Left ventricle myocardium superior (tissue), 1 donor: ENCODE measurements at regions not wholly inside any gene's neighbourhood (a gene's known extent, or its start where the extent isn't known, plus 50 kb on each side); places are given as distances from the start of the nearest gene placed in this dataset.
A peak's percentile ranks its signal among the peaks of the same experiment; 100 is the strongest.
"Not testable (repeated sequence)": the region's sequence is repeated elsewhere in the genome, so short reads cannot be mapped to it uniquely, and the experiment has no call there.

Source experiments
- ATAC-seq: fragments of 200-7000 bp; cut with Tn5 transposase; one replicate; pipeline ENCODE4 v1.9.1; 2020; ENCODE audit warnings: mild to moderate bottlenecking, moderate library complexity
- DNase-seq: peaks from one replicate; pipeline ENCODE4 v3.0.0-alpha.2; 2020
- intact Hi-C: fragments of 100-400 bp; cut with micrococcal nuclease; formaldehyde crosslinking; loops from one replicate; pipeline ENCODE4 v1.11.0; 2022
- donor health status: DM: no; HTN: yes; CAD: no; lungs with severe emphysema.

DNA sequence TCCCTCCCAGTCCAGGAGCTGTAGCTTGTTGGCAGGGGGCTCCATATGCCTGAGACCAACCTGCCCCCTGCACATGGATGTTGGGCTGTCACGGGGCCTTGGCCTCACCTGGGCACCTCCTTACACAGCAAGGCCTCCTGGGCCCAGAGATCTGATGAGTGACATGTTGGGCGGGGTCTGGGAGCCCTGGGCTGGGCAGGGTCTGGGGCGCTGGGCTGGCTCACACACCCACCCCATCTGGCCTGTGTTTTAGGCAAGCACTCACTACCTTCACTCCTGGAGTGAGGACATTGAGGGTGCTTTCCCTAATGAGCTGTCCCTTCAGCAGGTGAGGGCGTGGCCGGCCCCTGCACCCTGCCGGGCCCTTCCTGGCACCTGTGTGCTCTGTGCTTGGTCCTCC, 200.8 kb downstream of the LIPI start:
- intact Hi-C loops, ATAC-seq, DNase-seq: not testable (repeated sequence)

DNA sequence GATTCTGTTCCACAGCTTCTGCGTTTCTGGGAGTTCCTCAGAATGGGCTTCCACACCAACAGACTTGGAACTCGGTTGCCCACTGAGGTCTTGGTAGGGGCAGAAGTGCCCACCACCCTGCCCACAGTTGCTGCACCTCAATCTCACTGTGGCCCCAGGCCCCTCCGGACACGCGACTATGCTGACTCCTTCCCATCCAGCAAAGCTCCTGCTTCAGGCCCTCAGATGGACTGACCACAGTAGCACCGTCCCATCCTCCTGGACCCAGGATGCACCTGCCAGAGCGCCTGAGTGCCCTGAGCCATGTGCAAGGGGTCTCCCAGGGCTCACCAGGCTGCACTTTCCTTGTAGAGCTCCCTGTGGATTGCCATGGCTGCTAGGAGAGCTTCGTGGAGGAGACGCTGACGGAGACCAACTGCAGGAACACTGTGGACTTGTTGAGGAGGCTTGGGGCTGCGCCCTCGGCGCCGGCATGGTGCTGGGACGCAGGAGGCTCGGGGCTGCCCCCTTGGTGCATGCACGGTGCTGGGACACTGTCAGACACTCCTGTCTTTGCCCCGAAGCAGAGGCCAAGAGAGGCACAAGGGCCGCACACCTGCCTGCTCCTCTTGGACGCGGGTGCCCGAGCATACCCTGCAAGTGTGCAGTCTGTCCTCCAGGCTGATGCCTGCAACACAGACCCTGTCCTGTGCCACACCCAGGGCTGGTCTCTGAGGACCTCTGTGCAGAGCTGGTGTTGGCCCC, 201.3 kb downstream of the LIPI start:
- DNase-seq, ATAC-seq, intact Hi-C loops: not testable (repeated sequence)

DNA sequence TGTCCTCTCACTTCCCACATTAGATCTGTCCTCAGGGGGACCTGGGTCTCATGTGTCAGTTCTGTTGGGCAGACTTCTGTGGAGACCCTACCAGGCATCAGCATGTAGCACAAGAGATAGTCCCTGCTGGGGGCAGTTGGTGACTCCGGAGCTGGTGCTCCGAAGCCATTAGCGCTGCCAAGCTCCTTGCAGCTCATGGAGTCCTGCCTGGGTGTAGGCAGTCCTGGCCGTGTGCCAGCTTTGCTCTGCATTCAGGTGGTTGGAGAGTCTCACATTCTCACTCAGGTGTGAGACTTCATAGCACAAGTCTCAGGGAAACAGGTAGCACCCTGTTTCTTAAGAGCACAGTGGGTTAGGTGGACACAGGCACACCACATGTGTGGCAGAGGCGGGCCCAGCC, 202.3 kb downstream of the LIPI start:
- intact Hi-C loops, DNase-seq, ATAC-seq: not testable (repeated sequence)

DNA sequence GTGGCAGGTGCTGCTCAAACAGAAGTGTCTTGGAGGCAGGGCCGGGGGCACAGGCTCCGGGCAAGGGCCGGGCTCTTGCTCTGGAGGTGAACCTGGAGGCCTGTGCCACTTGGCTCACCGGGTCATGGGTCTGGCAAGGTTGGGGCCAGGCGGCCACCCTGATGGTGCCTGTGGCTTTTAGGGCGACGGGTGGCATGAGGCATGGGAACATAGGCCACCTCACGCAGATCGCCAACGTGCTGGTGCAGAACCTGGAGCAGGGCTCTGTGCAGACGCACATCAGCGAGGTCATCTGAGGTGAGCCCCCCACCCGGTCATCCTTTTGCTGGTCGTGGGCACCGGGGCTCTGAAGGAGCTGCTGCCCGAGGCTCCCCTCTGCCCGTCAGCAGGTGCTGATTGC, 202.7 kb downstream of the LIPI start:
- DNase-seq, intact Hi-C loops, ATAC-seq: not testable (repeated sequence)

DNA sequence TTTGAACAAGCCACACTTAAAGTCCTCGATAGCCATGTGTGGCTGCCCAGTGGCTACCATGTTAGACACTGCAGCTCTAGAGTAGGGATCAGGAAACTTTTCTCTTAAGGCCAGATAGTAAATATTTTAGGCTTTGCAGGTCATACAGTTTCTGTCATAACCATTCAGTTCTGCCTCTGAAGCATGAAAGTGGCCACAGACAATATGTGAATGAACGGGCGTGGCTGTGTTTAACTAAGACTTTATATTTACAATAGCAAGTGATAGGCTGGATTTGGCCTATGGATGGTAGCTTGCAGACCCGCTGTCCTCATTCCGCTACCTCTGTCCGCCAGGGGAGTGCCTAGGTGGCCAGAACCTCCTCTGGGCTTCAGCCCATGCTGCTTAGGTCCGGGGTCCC, 204.6 kb downstream of the LIPI start:
- intact Hi-C loops, DNase-seq: not testable (repeated sequence)

DNA sequence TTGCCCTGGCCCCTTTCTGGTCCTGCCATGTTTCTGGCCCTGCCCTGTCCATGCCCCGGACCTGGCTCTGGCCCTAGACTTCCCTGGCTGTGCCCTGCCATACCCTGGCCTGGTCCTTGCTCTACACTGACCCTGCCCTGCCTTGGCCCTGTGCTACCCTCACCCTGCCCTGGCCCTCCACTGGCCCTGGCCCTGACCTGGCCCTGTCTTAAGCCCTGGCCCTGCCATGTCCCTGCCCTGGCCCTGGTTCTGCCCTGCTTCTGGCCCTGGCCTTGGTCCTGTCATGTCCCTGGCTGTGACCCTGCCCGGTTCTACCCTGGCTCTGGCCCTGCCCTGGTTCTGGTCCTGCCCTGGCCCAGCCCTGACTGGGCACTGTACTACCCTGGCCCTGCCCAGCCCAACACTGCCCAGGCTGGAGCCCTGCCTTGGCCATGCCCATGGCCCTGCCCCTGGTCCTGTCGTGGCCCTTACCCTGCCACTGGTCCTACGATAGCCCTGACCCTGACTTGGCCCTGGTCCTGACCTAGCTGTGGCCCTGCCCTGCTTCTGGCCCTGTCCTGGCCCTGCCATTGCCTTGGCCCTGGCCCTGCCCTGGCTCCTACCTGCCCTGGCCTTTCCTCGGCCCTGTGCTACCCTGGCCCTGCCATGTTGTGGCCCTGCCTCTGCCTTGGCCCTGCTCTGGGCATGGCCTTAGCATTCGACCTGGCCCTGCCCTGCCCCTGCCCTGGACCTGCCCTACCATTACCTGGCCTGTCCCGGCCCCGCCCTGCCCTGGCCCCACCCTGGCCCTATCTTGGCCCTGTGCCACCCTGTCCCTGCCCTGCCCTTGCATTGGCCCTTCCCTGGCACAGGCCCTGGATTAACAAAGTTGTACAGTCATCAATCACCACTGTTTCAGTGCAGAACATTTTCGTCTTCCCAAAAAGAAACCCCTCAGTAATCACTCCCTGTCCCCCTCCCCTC, 223.5 kb downstream of the LIPI start:
- not testable (repeated sequence) for ATAC-seq, DNase-seq

More for the DNA sequence above, 204.6 kb downstream of the LIPI start:
- not testable (repeated sequence) for ATAC-seq

DNA sequence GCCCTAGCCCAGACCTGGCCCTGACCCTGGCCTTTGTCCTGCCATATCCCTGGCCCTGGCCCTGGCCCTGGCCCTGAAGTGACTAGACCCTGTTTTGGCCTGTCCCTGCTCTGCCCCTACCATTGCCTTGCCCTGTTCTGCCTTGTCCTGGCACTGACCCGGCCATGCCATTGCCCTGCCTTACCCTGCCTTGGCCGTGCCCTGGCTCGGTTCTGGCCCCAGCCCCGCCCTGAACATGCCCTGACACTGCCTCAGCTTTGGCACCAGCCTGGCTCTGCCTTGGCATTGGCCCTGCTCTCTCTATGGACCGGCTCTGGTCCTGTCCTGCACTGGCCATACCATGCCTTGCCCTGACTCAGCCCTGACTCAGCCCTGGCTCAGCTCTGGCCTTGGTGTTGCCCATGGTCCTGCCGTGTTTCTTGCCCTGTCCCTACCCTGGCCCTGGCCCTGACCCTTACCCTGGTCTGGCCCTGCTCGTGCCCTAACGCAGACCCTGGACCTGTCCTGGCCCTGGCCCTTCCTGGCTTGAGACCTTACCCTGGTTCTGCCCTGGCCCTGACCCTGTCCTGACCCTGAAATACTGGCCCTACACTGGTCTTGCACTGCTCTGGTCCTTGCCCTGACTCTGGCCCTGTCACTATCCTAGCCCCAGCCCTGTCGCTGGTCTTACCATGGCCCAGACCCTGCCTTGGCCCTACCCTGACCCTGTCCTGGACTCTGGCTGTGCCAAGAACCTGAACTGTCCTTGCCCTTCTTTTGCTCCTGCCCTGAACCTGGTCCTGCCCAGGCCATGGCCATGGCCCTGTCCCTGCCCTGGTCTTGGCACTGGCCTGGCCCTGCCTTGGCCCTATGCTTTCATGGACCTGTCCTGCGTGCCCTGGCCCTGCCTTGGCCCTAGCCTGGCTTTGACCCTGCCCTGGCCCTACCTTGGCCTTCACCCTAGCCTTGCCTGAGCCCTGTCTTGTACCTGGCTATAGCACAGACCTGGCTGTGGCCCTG, 224.6 kb downstream of the LIPI start:
- DNase-seq, ATAC-seq, intact Hi-C loops: not testable (repeated sequence)

More for the DNA sequence above, 223.5 kb downstream of the LIPI start:
- intact Hi-C loops = not testable (repeated sequence)

DNA sequence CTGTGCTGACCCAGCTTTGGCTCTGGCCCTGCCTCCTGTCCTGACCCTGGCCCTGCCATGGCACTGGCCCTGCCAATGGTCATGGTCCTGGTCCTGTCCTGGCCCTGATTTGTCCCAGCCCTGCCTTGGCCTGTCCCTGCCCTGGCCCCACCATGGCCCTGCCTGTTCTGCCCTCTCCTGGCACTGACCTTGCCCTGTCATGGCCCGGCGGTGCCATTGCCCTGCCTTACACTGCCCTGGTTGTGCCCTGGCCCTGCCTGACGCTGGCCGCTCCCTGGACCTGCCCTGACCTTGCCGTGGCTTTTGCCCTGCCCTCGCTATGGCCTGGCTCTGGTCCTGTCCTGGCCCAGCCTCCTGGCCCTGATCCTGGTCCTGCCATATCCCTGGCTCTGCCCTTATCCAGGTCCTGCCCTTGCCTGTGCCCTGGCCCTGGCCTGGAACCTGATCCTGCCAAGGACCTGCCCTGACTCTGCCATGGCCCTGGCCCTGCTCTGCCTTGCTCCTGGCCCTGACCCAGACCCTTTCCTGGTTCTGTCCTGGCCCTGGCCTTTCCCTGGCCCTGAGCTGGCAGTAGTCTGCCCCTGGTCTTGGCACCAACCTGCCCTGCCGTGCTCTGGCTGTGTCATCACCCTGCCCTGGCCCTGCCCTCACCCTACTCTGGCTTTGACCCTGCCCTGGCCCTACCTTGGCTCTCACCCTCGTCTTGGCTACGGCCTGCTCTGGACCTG, 225.5 kb downstream of the LIPI start:
- DNase-seq, ATAC-seq, intact Hi-C loops: not testable (repeated sequence)

DNA sequence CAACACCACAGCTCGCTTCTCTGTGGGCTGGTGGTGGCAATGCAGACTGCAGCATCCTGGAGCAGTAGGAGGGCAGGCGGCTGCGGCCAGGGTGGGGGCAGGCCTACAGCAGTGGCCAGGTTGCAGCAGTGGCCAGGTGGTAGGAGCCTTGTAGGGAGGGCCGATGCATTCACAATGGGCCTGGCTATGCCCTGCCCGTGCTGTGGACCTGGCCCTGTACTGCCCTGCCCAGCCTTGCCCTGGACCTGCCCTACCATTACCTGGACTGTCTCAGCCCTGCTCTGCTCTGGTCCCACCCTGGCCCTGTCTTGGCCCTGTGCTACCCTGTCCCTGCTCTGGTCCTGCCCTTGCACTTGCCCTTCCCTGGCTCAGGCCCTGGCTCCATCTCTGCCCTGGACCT, 226.0 kb downstream of the LIPI start:
- ATAC-seq, DNase-seq, intact Hi-C loops: not testable (repeated sequence)

DNA sequence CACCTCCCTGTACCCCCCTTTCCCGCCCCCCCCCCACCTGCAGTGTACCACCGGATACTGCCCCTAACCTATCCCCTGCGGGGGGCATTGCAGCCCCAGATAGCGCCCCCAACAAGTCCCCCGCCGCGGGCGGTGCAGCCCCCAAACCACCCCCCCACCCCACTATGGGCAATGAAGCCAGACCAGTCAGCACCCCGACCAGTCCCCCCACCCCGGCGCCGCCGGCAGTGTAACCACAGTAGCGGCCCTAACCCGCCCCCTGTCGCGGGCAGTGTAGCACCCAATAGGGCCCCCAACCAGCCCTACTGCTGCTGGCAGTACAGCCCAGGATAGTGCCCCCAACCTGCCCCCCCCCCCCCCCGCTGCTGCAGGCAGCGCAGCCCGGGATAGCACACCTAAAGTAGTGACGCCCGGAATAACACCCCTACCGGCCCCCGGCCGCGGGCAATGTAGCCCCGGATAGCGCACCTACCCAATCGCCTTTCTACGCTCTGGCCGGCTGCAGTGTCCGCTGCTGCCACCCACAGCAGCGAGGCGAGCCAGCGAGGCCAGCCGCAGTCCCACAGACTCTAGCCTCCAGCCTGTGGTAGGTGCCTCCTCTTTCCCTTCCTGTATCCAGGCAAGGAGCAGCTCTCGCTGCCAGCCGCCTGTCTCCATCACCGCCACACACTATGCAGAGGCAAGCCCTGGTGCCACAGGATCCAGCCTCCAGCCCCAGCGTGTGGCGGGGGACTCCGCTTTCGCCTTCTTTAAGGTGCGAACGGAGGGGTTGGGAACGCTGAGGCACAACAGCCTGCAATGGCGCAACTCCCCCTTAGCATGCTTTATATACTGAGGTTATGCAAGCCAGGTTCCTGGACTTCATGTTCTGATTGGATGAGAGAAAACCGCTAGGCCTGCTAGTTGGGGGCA, 229.3 kb downstream of the LIPI start:
- DNase-seq, intact Hi-C loops, ATAC-seq: not testable (repeated sequence)

DNA sequence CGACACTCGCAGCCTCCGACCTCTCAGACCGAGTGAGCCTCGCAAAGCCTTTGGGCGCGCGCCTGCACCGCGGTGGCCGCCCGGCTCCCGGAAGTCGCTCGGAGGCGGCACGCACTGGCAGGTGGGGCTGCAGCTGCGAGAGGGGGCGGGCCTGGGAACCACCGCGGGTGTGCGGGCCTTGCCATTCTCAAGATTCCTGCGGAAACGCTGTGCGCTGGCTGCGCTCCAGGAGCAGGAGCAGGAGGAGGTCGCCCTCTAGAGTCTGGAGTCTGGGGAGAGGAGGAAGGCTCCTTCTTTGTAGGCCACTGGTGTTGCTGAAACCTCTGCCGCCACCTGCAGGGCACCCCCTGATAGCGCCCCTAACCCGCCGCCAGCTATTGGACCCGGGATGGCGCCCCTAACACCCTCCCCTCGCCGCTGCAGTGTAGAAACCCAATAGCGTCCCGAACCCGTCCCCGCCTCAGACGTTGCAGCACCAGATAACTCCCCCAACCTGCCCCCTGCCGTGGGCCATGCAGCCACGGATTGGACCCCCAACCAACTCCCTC, 230.6 kb downstream of the LIPI start:
- peak; percentile 76 for ATAC-seq
- DNase-seq = peak; percentile 66
- intact Hi-C loops = not testable (repeated sequence)

DNA sequence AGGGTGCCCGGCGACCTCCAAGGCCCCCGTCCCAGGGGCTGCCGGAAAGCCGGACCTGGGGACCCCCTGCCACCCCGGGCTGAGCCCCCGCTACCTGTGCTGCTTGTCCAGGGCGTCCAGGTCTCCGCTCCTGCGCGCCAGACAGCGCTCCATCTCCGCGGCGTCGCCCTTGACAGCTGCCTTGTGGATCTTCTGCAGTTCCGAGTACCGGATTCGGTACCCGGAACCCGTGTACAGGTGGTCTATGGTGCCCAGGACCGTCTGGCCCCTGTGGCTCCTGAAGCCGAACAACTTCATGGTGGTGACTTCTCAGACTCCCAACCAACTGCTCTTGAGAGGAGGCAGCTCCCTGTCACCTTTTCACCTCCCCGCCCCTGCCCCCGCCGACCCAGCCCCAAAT, 231.1 kb downstream of the LIPI start:
- ATAC-seq, DNase-seq, intact Hi-C loops: not testable (repeated sequence)

DNA sequence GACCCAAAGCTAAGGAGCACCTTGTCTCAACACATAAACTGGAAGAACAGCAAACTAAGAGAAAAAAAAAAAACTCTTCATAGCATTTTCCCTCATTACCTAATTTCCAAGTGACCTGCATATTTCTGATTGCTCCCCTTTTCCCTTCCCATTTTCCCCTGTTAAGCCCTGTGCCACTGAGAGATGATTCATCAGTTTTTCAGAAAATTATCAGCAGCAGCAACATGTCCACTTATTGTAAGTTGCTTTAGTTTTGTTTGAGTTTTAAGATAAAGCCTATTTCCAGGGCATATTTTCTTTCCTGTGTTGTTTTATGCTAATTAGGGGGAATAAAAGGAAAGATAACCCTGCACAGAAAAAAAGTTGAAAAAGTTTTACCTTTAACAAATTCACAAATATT, 236.2 kb downstream of the LIPI start:
- ATAC-seq, DNase-seq, intact Hi-C loops: not testable (repeated sequence)

DNA sequence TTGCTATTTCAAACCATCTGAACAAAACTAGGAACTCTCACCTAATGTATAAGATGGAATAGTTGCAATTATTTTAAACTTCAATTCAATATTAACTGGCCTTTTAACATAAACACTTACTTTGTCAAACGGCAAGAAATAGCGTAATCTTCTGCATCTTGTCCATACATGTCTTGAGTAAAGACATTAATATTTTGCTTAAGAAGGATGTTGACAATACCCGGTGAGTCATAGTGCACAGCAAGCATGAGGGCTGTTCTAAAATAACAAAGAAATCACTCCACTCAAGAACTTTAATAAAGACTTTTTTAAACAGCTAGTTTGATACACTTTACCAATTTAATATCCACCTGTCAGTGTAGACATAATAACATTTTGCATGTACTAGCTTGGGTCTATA, 240.9 kb downstream of the LIPI start:
- ATAC-seq, intact Hi-C loops, DNase-seq: not testable (repeated sequence)

DNA sequence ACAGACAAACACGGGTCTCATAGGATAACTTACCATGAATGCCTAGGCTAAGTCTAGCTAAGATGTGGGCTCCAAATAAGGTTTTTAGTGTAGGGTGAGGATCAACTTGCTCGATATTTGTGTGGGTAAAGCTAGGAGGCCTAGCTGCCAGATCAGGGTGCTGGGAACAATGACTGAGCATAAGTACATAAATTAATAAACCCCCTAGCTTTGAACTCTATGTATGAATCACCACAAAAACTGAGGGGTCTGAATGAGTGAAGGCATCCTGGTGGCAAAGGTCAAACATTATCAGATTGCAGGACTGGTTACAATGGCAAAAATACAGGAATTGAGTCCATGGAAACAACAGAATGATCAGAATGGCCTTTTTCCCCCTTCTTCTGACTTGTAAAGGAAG, 241.8 kb downstream of the LIPI start:
- intact Hi-C loops, DNase-seq, ATAC-seq: not testable (repeated sequence)

DNA sequence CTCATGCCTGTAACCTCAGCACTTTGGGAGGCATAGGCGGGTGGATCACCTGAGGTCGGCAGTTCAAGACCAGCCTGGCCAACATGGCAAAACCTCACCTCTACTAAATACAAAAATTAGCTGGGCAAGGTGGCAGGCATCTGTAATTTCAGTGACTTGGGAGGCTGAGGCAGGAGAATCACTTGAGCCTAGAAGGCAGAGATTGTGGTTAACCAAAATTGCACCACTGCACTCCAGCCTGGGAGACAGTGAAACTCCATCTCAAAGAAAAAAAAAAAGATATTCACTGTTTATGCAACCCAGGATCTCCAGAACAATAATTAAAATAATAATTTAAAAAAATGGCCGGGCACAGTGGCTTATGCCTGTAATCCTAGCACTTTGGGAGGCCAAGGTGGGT, 247.5 kb downstream of the LIPI start:
- intact Hi-C loops, ATAC-seq, DNase-seq: not testable (repeated sequence)
